ENCODE measurements at regions not wholly inside any gene's neighbourhood (a gene's known extent, or its start where the extent isn't known, plus 50 kb on each side); places are given as distances from the start of the nearest gene placed in this dataset.
"Not testable (repeated sequence)": the region's sequence is repeated elsewhere in the genome, so short reads cannot be mapped to it uniquely, and the experiment has no call there.

DNA sequence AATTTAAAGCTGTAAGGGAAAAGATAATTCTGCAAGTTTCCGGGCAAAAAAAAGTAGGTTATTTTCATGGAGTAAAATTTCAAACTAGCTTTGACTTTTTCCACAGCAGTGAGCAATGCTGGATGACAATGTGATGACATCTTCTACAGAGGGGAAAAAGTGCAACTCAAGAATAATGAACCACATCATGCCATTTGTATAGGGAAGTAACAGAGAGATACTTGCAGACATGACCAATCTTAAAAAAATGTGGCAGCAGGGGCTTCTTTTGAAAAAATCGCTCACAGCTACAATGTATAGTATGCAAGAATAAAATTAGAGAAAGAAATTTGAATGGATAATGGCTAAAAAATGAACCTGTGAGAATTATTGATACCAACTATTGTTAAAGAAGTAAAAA is 115.5 kb downstream of the DHRS2 start:
- H3K4me3 ChIP-seq (ENCODE audit: low read depth, low read length): no peak overlapping the region
- TF ChIP-seq POLR2A (IDR thresholded peaks at IDR 0.05; ENCODE audit: extremely low read depth, insufficient read length) (no peak), MYC (IDR thresholded peaks at IDR 0.05; ENCODE audit: low read depth, low read length) (no peak)
- TF ChIP-seq, protein P1, sequence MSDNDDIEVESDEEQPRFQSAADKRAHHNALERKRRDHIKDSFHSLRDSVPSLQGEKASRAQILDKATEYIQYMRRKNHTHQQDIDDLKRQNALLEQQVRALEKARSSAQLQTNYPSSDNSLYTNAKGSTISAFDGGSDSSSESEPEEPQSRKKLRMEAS (IDR thresholded peaks at IDR 0.05; ENCODE audit: low read depth, low read length): no peak
- TF ChIP-seq, protein P2, sequence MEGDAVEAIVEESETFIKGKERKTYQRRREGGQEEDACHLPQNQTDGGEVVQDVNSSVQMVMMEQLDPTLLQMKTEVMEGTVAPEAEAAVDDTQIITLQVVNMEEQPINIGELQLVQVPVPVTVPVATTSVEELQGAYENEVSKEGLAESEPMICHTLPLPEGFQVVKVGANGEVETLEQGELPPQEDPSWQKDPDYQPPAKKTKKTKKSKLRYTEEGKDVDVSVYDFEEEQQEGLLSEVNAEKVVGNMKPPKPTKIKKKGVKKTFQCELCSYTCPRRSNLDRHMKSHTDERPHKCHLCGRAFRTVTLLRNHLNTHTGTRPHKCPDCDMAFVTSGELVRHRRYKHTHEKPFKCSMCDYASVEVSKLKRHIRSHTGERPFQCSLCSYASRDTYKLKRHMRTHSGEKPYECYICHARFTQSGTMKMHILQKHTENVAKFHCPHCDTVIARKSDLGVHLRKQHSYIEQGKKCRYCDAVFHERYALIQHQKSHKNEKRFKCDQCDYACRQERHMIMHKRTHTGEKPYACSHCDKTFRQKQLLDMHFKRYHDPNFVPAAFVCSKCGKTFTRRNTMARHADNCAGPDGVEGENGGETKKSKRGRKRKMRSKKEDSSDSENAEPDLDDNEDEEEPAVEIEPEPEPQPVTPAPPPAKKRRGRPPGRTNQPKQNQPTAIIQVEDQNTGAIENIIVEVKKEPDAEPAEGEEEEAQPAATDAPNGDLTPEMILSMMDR (IDR thresholded peaks at IDR 0.05; ENCODE audit: low read depth, low read length): no peak
- no peak for DNase-seq (ENCODE audit: low read depth)

- H3K4me3 ChIP-seq (ENCODE audit: low read depth, low read length): no peak overlapping the region
- TF ChIP-seq POLR2A (IDR thresholded peaks at IDR 0.05; ENCODE audit: extremely low read depth, insufficient read length) (no peak), MYC (IDR thresholded peaks at IDR 0.05; ENCODE audit: low read depth, low read length) (no peak)
- TF ChIP-seq, protein P1 (IDR thresholded peaks at IDR 0.05; ENCODE audit: low read depth, low read length): no peak
- TF ChIP-seq, protein P2 (IDR thresholded peaks at IDR 0.05; ENCODE audit: low read depth, low read length): no peak
- no peak for DNase-seq (ENCODE audit: low read depth)
These were observed 127.2 kb downstream of the DHRS2 start for GRCh38 chr14:23763394-23763793.

GRCh38 chr14:23766737-23767401 is 130.7 kb downstream of the DHRS2 start:
- no peak overlapping the region for H3K4me3 ChIP-seq (ENCODE audit: low read depth, low read length)
- no peak for DNase-seq (ENCODE audit: low read depth)
- TF ChIP-seq POLR2A (IDR thresholded peaks at IDR 0.05; ENCODE audit: extremely low read depth, insufficient read length) (no peak), MYC (IDR thresholded peaks at IDR 0.05; ENCODE audit: low read depth, low read length) (no peak)
- TF ChIP-seq, protein P1 (IDR thresholded peaks at IDR 0.05; ENCODE audit: low read depth, low read length): no peak
- TF ChIP-seq, protein P2 (IDR thresholded peaks at IDR 0.05; ENCODE audit: low read depth, low read length): no peak

GRCh38 chr14:23769221-23769728 is 133.1 kb downstream of the DHRS2 start:
- H3K4me3 ChIP-seq (ENCODE audit: low read depth, low read length); DNase-seq (ENCODE audit: low read depth): not testable (repeated sequence)

GRCh38 chr14:23773981-23774380 is 137.8 kb downstream of the DHRS2 start:
- H3K4me3 ChIP-seq (ENCODE audit: low read depth, low read length): no peak overlapping the region
- TF ChIP-seq, protein P1 (IDR thresholded peaks at IDR 0.05; ENCODE audit: low read depth, low read length): no peak
- TF ChIP-seq, protein P2 (IDR thresholded peaks at IDR 0.05; ENCODE audit: low read depth, low read length): no peak
- no peak for TF ChIP-seq MYC (IDR thresholded peaks at IDR 0.05; ENCODE audit: low read depth, low read length)
- no peak for TF ChIP-seq POLR2A (IDR thresholded peaks at IDR 0.05; ENCODE audit: extremely low read depth, insufficient read length)
- no peak for DNase-seq (ENCODE audit: low read depth)

DNA sequence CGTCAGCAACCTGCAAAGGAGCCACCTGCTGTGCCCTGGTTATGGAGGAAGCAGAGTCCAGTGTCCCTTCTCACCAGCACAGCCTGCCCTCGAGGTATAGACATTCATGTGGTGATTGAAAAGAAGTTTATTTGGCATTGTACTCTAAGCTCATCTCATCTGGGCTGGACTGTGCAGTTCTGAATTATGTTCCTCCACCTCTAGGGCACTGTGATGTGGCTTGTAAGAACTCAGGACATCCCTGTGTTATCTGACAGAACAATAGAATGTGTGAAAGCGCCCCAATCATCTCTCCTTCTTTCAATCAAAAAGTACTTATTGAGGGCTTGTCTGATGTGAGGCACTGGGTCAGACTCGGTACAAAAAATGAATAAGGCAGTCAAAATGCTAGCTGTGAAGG is 140.1 kb downstream of the DHRS2 start:
- TF ChIP-seq POLR2A (IDR thresholded peaks at IDR 0.05; ENCODE audit: extremely low read depth, insufficient read length) (no peak), MYC (IDR thresholded peaks at IDR 0.05; ENCODE audit: low read depth, low read length) (no peak)
- TF ChIP-seq, protein P1 (IDR thresholded peaks at IDR 0.05; ENCODE audit: low read depth, low read length): no peak
- DNase-seq (ENCODE audit: low read depth): no peak
- H3K4me3 ChIP-seq (ENCODE audit: low read depth, low read length): no peak overlapping the region

Data from NB4 (cell line).